CD4-positive, alpha-beta memory T cell (primary cell): ENCODE measurements at regions not wholly inside any gene's neighbourhood (a gene's known extent, or its start where the extent isn't known, plus 50 kb on each side); places are given as distances from the start of the nearest gene placed in this dataset.

Experiments used
- CTCF ChIA-PET: fragments of 350-600 bp; sonication (Branson Sonifier 250); formaldehyde crosslinking; loops from one replicate; lab custom pipeline; 2021; ENCODE audit warnings: inconsistent platforms; ENCODE audit not compliant: partially characterized antibody; lab: Charles Lee
- POLR2A ChIA-PET: fragments of 350-600 bp; sonication (Branson Sonifier 250); formaldehyde crosslinking; loops from one replicate; lab custom pipeline; 2021; ENCODE audit not compliant: partially characterized antibody; lab: Charles Lee
- DNase-seq, 5 donors: peaks; one replicate each; pipeline versions ENCODE4 v3.0.0 to v3.0.0-alpha.2; 2020 to 2022; ENCODE audit warnings: mixed read lengths in 1 of 5
- H3K27ac ChIP-seq: one replicate; pipeline ENCODE4 v1.7.0; 2013; ENCODE audit warnings: low read depth, low read length
- H3K27me3 ChIP-seq: 2 replicates; pipeline ENCODE4 v1.7.0; 2013; ENCODE audit warnings: mild to moderate bottlenecking, low read length, moderate library complexity; ENCODE audit not compliant: insufficient read depth
- H3K36me3 ChIP-seq: 2 replicates; pipeline ENCODE4 v1.7.0; 2013; ENCODE audit warnings: mild to moderate bottlenecking, low read length, moderate library complexity; ENCODE audit not compliant: insufficient read depth
- H3K4me1 ChIP-seq: 2 replicates; pipeline ENCODE4 v1.7.0; 2013; ENCODE audit warnings: mild to moderate bottlenecking, low read length, moderate library complexity; ENCODE audit not compliant: insufficient read depth
- H3K4me3 ChIP-seq, 2 donors: one replicate each; pipeline ENCODE4 v1.7.0; 2013; ENCODE audit warnings: low read length in 2 of 2, mild to moderate bottlenecking in 1 of 2
- H3K9me3 ChIP-seq, 2 donors: one replicate each; pipeline ENCODE4 v1.7.0; 2013; ENCODE audit warnings: low read length in 2 of 2, control low read depth in 1 of 2; ENCODE audit not compliant: control insufficient read depth in 1 of 2
- H3K27ac Mint-ChIP-seq, 7 donors: one replicate each; pipeline ENCODE4 v1.8.0; 2020 to 2021; ENCODE audit warnings: mixed read lengths in 7 of 7, mild to moderate bottlenecking in 6 of 7, inconsistent platforms in 3 of 7, moderate library complexity in 3 of 7
- H3K27me3 Mint-ChIP-seq, 2 donors: one replicate each; pipeline ENCODE4 v1.8.0; 2020 to 2021; ENCODE audit warnings: mixed read lengths in 2 of 2
- H3K36me3 Mint-ChIP-seq, 2 donors: one replicate each; pipeline ENCODE4 v1.8.0; 2020 to 2021; ENCODE audit warnings: mixed read lengths in 2 of 2, inconsistent platforms in 1 of 2, mild to moderate bottlenecking in 1 of 2
- H3K4me1 Mint-ChIP-seq, 4 donors: one replicate each; pipeline ENCODE4 v1.8.0; 2020 to 2021; ENCODE audit warnings: mixed read lengths in 4 of 4, mild to moderate bottlenecking in 1 of 4
- H3K4me3 Mint-ChIP-seq, 8 donors: one replicate each; pipeline ENCODE4 v1.8.0; 2020 to 2021; ENCODE audit warnings: mixed read lengths in 8 of 8, mild to moderate bottlenecking in 7 of 8, moderate library complexity in 6 of 8, inconsistent platforms in 3 of 8
- H3K9me3 Mint-ChIP-seq, 8 donors: one replicate each; pipeline ENCODE4 v1.8.0; 2020 to 2021; ENCODE audit warnings: mixed read lengths in 8 of 8, mild to moderate bottlenecking in 5 of 8, inconsistent platforms in 3 of 8, moderate library complexity in 1 of 8
- intact Hi-C: fragments of 100-400 bp; cut with micrococcal nuclease; formaldehyde crosslinking; loops from one replicate; pipeline ENCODE4 v1.15.1; 2023

DNA sequence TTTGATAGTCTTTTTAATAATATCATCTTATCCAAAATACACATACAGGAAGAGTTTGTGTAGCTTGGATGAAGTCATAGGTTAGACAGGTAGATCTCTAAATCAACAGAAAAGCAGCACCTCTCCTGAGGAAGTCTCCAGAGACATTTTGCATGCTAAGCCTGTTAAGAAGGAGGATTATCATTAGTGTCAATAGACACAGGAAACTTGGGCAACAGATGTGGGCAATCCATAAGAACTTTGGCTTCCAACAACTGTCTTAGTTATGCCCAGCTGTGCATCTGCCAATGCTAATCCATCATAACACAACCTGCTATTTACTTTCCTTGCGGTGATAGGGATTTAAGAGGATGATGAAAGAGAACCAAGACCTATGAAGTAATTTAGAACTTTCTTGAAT, 1052.6 kb downstream of the RPA4 start:
- Mint-ChIP-seq H3K36me3 (no peaks in the 10 kb centered on the region), H3K4me1 (no peaks in the 10 kb centered on the region), H3K27me3 (no peaks in the 10 kb centered on the region), H3K4me3 (no peak overlapping the region), H3K9me3 (no peaks in the 10 kb centered on the region), H3K27ac (no peak overlapping the region)
- intact Hi-C loops, result no loop called here
- H3K4me1 ChIP-seq, result no peaks in the 10 kb centered on the region
- H3K36me3 ChIP-seq, result no peaks in the 10 kb centered on the region
- H3K27me3 ChIP-seq, result no peaks in the 10 kb centered on the region
- no peaks in the 10 kb centered on the region for H3K9me3 ChIP-seq
- DNase-seq, result no peak
- ChIA-PET CTCF (no interaction called here), POLR2A (no interaction called here)
- H3K4me3 ChIP-seq, result no peak overlapping the region
- H3K27ac ChIP-seq, result no peak overlapping the region

DNA sequence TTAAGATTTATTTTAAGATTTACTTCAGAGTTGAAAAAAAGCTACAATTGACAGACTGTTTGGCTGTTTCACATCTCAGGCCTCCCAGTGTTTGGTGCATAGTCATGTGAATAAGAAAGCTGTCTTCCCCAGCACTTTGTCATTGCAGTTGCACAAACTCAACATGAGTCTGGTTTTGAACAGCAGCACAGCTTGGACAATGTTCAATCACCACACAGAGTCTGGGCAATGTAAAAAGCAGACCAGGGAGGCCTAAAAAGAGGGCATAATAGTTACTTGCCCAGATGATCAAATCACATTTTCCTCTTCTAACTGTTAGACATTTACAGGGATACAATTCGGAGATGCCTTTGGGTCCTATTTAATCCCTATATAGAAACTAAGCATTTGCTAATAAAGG, 1055.0 kb downstream of the RPA4 start:
- DNase-seq, result no peak
- no peak overlapping the region for H3K4me3 Mint-ChIP-seq
- H3K4me1 Mint-ChIP-seq, result no peaks in the 10 kb centered on the region
- Histone ChIP-seq H3K27me3 (no peaks in the 10 kb centered on the region), H3K36me3 (no peaks in the 10 kb centered on the region), H3K4me3 (no peak overlapping the region), H3K27ac (no peak overlapping the region), H3K4me1 (no peaks in the 10 kb centered on the region), H3K9me3 (no peaks in the 10 kb centered on the region)
- CTCF ChIA-PET, result no interaction called here
- no peaks in the 10 kb centered on the region for H3K27me3 Mint-ChIP-seq
- intact Hi-C loops, result no loop called here
- H3K36me3 Mint-ChIP-seq, result no peaks in the 10 kb centered on the region
- no peaks in the 10 kb centered on the region for H3K9me3 Mint-ChIP-seq
- no peak overlapping the region for H3K27ac Mint-ChIP-seq
- POLR2A ChIA-PET, result no interaction called here

DNA sequence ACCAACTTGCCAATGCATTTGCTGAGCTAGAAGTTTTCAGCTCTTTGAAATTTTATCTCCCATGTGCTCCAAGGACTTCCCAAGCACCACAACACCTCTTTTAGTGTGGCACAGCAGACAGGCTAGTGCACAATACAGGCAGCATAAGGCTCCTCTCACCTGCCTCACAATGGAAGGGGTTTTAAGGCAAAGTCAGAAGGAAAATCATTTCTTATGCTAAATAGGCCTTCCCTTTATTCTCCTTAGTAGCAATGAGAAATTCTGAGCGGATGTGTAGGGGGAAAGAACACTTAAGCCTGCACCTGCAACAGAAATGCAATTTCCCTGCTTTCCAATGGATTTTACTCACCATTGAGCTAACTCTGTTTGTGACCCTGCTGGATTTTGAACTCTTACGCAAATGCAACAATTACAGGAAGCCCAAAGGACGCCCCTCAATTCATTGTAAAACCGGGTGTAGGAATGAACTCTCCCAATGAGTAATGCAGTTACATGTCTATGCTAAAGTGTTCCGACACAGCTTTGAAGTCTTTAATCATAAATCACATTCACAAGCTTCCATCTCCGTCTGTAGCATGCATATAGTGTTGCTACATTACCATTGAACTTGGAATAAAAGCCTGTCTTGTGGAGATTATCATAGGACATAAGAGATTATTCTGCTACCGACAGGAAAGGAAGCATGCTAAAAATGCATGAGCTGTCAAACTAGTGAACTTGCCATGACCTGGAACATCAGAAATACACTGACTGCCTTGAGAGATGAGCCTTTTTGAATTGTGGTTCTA, 1084.9 kb downstream of the RPA4 start:
- Mint-ChIP-seq H3K27ac (no peak overlapping the region), H3K27me3 (no peaks in the 10 kb centered on the region), H3K9me3 (peaks cover 0 to 2% (median 0%) of the 10 kb centered on the region in 8 donors), H3K4me3 (no peak overlapping the region), H3K4me1 (no peaks in the 10 kb centered on the region), H3K36me3 (no peaks in the 10 kb centered on the region)
- Histone ChIP-seq H3K27me3 (no peaks in the 10 kb centered on the region), H3K27ac (no peak overlapping the region), H3K4me3 (no peak overlapping the region), H3K9me3 (no peaks in the 10 kb centered on the region), H3K36me3 (no peaks in the 10 kb centered on the region), H3K4me1 (no peaks in the 10 kb centered on the region)
- ChIA-PET CTCF (no interaction called here), POLR2A (no interaction called here)
- intact Hi-C loops, result no loop called here
- no peak for DNase-seq

DNA sequence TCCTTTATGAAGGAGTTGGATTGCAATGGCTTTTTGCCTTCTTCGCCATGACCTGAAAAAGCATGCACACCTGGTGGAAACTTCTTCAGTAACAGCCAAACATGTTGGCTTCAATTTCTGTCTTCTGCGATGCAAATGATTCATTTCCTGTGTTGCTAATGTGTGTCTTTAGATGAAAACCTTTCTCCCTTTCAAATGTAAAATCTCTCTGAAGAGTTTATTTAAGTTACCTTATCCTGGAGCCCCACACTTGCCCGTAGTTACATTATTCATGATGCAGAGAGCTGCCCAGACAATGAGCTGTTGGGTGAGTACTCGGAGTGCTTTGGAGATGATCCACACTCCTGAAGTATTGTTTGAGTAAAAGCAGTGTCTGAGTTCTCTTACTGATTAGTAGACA, 1100.9 kb downstream of the RPA4 start:
- Histone ChIP-seq H3K9me3 (no peaks in the 10 kb centered on the region), H3K4me3 (no peak overlapping the region), H3K27me3 (no peaks in the 10 kb centered on the region), H3K36me3 (no peaks in the 10 kb centered on the region), H3K27ac (no peak overlapping the region), H3K4me1 (no peaks in the 10 kb centered on the region)
- no peak for DNase-seq
- Mint-ChIP-seq H3K27ac (no peak overlapping the region), H3K27me3 (no peaks in the 10 kb centered on the region), H3K9me3 (peaks cover 0 to 8% (median 0%) of the 10 kb centered on the region in 8 donors), H3K4me1 (no peaks in the 10 kb centered on the region), H3K36me3 (no peaks in the 10 kb centered on the region), H3K4me3 (no peak overlapping the region)
- intact Hi-C loops, result no loop called here
- CTCF ChIA-PET, result no interaction called here
- POLR2A ChIA-PET, result no interaction called here

GRCh38 chrX:97985096-97985495, 1101.4 kb downstream of the RPA4 start:
- Mint-ChIP-seq H3K4me1 (no peaks in the 10 kb centered on the region), H3K27me3 (no peaks in the 10 kb centered on the region), H3K36me3 (no peaks in the 10 kb centered on the region), H3K27ac (no peak overlapping the region), H3K4me3 (no peak overlapping the region), H3K9me3 (peaks cover 0 to 8% (median under 1%) of the 10 kb centered on the region in 8 donors)
- Histone ChIP-seq H3K9me3 (no peaks in the 10 kb centered on the region), H3K36me3 (no peaks in the 10 kb centered on the region), H3K4me1 (no peaks in the 10 kb centered on the region), H3K4me3 (no peak overlapping the region), H3K27ac (no peak overlapping the region), H3K27me3 (no peaks in the 10 kb centered on the region)
- ChIA-PET POLR2A (no interaction called here), CTCF (no interaction called here)
- no peak for DNase-seq
- intact Hi-C loops, result no loop called here

DNA sequence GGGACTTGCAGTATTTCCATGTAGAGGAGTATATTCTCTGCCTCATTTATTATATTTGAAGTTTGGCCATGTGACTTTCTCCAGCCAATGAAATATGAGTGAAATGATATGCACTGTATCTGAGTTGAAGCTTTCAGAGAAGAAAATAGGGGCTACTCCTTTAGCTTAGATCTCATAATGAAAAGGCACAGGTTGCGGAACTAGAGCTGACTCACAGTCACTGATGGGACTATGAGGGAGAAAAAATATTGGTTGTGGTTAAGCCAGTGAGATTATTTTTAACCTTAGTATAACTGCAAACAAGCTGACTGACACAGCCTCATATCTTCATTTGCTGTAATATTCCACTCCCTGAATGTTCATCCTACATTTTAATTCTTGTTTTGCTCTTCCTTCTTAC, 1104.3 kb downstream of the RPA4 start:
- CTCF ChIA-PET, result no interaction called here
- POLR2A ChIA-PET, result no interaction called here

DNA sequence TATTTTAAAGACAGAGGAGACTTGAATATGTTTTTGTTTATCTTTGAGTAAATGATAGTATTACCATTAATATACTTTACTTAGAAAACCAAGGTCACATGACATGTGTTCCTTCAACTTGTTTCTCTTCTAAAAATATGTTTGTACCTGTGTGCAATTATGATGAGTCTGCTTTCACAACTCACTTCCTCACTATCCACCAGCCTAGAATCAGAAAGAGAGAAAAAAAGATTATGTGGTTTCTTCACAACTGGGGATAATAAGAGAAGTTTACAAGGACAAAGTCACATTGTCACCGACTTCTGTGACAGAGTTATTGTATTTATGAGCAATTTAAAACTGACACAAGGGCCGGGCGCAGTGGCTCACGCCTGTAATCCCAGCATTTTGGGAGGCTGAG, 1112.1 kb downstream of the RPA4 start:
- Histone ChIP-seq H3K4me3 (no peak overlapping the region), H3K4me1 (no peaks in the 10 kb centered on the region), H3K27me3 (no peaks in the 10 kb centered on the region), H3K27ac (no peak overlapping the region), H3K36me3 (no peaks in the 10 kb centered on the region), H3K9me3 (no peaks in the 10 kb centered on the region)
- no peaks in the 10 kb centered on the region for H3K27me3 Mint-ChIP-seq
- no peaks in the 10 kb centered on the region for H3K36me3 Mint-ChIP-seq
- intact Hi-C loops, result no loop called here
- POLR2A ChIA-PET, result no interaction called here
- DNase-seq, result no peak
- H3K4me1 Mint-ChIP-seq, result no peaks in the 10 kb centered on the region
- no peak overlapping the region for H3K27ac Mint-ChIP-seq
- no peak overlapping the region for H3K4me3 Mint-ChIP-seq
- peaks cover 0 to 8% (median 5%) of the 10 kb centered on the region in 8 donors for H3K9me3 Mint-ChIP-seq
- CTCF ChIA-PET, result no interaction called here

More for the DNA sequence above, 1104.3 kb downstream of the RPA4 start:
- Histone ChIP-seq H3K27ac (no peak overlapping the region), H3K4me1 (no peaks in the 10 kb centered on the region), H3K27me3 (no peaks in the 10 kb centered on the region), H3K4me3 (no peak overlapping the region), H3K36me3 (no peaks in the 10 kb centered on the region), H3K9me3 (no peaks in the 10 kb centered on the region)
- Mint-ChIP-seq H3K36me3 (no peaks in the 10 kb centered on the region), H3K4me1 (no peaks in the 10 kb centered on the region), H3K4me3 (no peak overlapping the region), H3K9me3 (peaks cover 0 to 11% (median 4%) of the 10 kb centered on the region in 8 donors), H3K27ac (no peak overlapping the region), H3K27me3 (no peaks in the 10 kb centered on the region)
- intact Hi-C loops, result no loop called here
- DNase-seq, result no peak
